ENCODE measurements at regions not wholly inside any gene's neighbourhood (a gene's known extent, or its start where the extent isn't known, plus 50 kb on each side); places are given as distances from the start of the nearest gene placed in this dataset.
"Not testable (repeated sequence)": the region's sequence is repeated elsewhere in the genome, so short reads cannot be mapped to it uniquely, and the experiment has no call there.

- no peak for DNase-seq
These were observed 83.6 kb upstream of the MYL10 start for GRCh38 chr7:101712652-101713051.

DNA sequence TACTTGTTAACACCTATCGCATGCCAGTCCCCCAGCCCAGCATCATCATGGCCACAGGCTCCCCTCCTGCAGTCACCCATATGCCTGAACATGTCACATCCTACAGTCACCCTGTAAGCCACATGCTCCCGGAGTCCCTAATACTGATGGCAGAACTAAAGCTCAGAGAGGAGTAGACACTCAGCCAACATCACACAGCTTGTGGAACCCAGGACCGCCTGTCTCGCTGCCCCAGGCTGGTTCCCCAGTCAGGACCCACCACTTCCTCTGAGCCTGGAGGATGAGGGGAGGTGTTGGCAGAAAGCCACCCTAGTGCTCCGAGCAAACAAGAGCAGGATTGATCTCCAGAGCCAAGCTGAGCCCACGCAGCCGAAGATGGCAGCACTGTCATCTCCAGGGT is 85.0 kb upstream of the MYL10 start:
- no peak for DNase-seq

DNA sequence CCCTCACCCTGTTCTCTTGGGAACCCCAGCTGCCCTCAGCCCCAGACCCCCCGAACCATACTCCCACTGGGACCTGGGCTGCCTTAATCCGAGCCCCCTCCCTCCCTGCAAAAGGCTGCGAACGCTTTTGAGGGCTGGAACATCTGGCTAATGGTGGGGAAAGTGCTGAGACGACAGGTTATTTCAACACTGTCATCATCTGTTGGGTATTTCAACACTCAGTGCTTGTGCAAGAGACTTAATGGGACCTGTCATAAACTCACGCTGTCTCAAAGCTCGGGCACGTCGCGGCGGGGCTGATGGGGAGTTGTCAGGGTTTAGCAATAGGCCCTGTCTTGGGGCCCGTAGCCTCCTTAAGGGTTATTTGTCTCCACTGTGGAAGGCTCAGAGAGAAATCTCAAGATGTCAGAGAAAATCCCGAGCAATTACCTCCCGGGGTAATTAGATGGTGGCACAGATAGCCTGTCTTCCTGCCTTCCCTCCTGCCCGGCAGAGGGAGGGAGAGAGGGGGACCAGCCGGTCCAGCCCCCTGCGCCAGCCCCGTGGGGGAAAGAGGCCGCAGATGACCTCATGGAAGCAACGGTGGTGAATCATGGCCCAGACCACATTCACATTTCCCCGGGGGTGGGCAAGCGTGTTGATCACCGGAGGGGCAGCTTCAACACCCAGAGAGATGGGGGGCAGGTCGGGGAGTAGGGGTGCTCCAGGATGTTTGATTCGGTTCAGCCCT is 88.7 kb upstream of the MYL10 start:
- no peak for DNase-seq

DNA sequence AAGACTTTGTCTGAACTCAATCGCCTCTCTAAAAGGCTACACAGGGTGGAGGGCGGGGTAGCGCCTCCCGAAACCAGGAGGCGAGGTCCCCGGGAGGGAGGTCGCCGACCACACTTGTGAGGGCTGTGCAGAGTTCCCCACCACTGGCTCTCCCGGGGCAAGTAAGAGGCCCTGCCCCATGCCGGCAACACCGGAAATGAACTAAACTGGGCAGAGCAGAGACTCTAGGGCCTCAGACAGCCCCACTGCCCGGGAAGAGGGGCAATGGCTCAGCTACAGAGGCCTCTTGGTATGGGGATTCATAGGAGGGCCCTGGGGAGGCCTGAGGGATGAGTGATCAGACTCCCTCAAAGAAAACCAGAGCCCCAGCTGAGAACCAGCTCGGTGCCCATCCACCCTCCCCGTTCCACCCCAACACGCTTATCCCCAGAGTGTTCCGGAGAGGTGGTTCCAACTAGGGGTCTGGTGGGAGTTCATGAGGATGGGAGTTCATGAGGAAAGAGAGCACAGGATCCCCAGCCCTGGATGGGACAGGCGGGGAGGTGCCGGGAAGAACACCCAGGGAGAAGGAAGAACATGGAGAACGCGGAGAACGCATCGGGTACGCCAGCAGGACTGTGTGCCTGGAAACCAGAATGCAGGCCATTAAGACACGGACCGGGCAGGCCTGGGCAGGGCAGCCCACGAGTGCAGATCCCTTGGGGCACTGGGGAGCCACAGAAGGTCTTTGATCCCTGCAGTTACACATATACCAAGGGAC is 89.4 kb upstream of the MYL10 start:
- no peak for DNase-seq

GRCh38 chr7:101719123-101719470 is 90.0 kb upstream of the MYL10 start:
- DNase-seq: no peak

- DNase-seq: no peak
These were observed 91.2 kb upstream of the MYL10 start for GRCh38 chr7:101720324-101720723.

- no peak for DNase-seq
These were observed 93.2 kb upstream of the MYL10 start for GRCh38 chr7:101722247-101722646.

DNA sequence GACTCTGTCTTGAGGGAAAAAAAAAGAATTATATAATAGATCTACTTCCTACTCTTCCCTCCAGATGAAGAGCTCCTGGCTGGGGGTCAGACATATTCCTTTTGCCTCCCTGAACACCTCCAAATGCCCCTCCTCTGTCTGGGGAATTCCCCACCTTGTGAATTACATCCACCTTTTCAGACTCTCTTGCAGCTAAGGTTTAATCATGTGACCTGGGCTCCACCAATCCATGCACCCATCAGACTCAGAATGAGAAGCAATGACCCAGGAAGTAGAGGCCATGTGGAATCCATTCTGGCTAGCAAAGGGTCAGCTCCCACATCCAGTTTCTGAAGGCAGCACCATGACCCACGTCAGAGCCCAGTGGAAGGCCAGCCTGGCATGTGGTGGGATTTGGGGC is 93.6 kb upstream of the CUX1 start:
- DNase-seq: no peak

GRCh38 chr7:101724957-101725356 is 92.5 kb upstream of the CUX1 start:
- no peak for DNase-seq

DNA sequence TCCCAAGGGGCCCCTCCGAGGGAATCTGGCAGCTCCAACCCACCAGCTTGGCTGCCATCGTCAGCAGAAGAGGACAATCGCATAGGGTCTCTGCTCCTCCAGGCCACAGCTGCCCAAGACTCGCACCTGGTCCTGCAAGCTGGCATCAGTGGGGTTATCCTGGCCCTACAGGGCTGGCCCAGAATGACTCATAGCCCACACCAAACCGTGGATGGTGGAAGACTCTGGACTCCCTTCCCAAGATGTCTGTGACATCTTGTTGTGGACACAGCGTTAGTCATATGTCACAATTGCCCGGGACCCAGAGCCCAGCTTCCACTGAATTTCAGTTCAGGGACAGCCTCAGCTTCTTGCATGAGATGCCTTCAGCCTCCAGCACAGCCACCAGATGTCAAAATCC is 91.5 kb upstream of the CUX1 start:
- DNase-seq: no peak

GRCh38 chr7:101727184-101727583 is 90.2 kb upstream of the CUX1 start:
- no peak for DNase-seq

- no peak for DNase-seq
These were observed 89.3 kb upstream of the CUX1 start for GRCh38 chr7:101728128-101728527.

DNA sequence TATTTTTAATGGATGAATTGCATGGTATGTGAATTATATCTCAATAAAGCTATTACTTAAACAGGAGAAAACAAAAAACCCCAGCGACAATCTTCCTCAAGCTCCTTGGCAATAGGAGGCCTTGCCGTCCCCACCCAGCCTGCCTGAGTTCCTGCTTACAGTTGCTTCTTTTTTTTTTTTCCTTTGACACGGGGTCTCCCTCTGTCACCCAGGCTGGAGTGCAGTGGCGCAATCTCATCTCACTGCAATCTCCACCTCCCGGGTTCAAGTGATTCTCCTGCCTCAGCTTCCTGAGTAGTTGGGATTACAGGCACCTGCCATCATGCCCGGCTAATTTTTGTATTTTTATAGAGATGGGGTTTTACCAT is 88.6 kb upstream of the CUX1 start:
- not testable (repeated sequence) for DNase-seq

- DNase-seq: no peak
These were observed 88.1 kb upstream of the CUX1 start for GRCh38 chr7:101729241-101729883.

GRCh38 chr7:101731502-101732084 is 85.8 kb upstream of the CUX1 start:
- DNase-seq: no peak

GRCh38 chr7:101733713-101734475 is 83.5 kb upstream of the CUX1 start:
- no peak for DNase-seq

DNA sequence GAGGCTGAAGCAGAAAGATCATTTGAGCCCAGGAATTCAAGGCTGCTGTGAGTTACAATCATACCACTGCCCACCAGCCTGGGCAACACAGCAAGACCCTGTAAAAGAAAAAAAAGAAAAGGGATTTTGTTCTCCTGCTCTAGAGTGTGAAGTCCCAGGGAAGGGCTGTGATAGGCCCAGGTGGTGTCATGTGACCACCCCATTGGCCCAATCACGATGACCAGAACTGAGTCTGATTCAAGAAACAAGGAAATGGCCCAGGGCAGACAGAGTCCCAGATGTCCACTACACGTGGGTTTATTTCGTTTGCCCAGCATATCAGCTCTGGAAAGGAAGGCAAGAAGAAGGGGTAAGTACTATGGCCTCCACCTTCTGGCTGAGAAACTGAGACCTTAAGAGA is 81.3 kb upstream of the CUX1 start:
- no peak for DNase-seq

GRCh38 chr7:101739775-101740398 is 77.5 kb upstream of the CUX1 start:
- DNase-seq: no peak

DNA sequence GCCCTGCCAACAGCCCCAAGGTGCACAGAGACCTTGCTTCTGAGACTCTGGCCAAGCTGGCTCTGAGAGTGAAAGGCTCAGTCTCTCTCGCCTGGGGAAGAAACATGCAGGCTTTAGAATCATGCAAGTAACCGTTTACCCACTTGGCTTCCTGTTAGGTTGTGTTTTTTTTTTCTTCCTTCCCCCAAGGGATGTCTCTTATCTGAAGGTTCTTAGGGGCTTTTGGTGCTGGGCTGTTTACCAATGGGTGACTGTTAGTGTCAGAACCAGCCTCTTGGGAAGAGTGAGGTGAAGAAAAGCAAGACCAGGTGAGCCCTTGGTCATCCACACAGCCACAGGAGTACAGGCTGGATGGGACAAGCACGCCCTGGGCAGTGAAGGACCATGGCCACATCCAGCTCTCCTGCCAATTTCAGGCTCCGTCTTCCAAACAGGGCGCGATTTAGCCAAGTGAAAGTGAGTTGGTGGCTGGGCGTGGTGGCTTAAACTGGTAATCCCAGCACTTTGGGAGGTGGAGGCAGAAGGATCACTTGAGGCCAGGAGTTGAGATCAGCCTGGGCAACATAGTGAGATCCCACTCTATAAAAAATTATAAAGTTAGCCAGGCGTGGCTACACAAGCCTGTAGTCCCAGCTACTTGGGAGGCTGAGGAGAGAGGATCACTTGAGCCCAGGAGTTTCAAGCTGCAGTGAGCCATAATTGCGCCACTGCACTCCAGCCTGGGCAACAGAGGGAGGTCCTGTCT is 76.3 kb upstream of the CUX1 start:
- DNase-seq: no peak

- peak; percentile 48 for DNase-seq
These were observed 74.0 kb upstream of the CUX1 start for GRCh38 chr7:101743241-101743994.

DNA sequence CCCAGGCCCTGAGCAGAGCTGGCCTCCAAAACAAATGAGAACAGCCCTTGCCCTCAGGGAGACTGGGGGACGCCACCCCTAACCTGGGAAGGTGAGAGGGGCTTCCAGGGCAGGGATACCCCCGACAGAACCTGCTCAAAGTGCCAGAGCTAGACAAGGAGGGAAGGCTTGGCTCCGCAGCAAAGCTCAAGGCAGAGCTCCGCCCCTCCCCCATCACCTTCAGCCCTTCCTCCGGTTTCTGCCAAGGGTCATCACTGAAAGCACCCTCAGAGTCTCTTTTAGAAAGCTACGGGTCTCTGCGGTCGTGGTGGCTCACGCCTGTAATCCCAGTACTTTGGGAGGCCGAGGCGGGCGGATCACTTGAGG is 73.4 kb upstream of the CUX1 start:
- no peak for DNase-seq
